GM19025 (cell line): ENCODE measurements at regions not wholly inside any gene's neighbourhood (a gene's known extent, or its start where the extent isn't known, plus 50 kb on each side); places are given as distances from the start of the nearest gene placed in this dataset.
"Not testable (repeated sequence)": the region's sequence is repeated elsewhere in the genome, so short reads cannot be mapped to it uniquely, and the experiment has no call there.

Source experiments
- ATAC-seq: cut with Tn5 transposase; IDR thresholded peaks from one replicate; pipeline ENCODE4 v1.9.1; 2021; ENCODE audit warnings: mild to moderate bottlenecking, low read depth, moderate library complexity; ENCODE audit not compliant: unreplicated experiment

GRCh38 chr5:117144086-117144485 is 569.5 kb upstream of the SEMA6A start:
- no peak for ATAC-seq

- ATAC-seq = no peak
These were observed 568.8 kb upstream of the SEMA6A start for GRCh38 chr5:117143406-117143805.

GRCh38 chr5:117138523-117138922 is 563.9 kb upstream of the SEMA6A start:
- no peak for ATAC-seq

GRCh38 chr5:117135851-117136250 is 561.2 kb upstream of the SEMA6A start:
- ATAC-seq = no peak

GRCh38 chr5:117133198-117133597 is 558.6 kb upstream of the SEMA6A start:
- ATAC-seq = no peak

GRCh38 chr5:117131876-117132275 is 557.3 kb upstream of the SEMA6A start:
- ATAC-seq = no peak

- peak; percentile 97 for ATAC-seq
These were observed 556.5 kb upstream of the SEMA6A start for GRCh38 chr5:117131048-117131679.

- no peak for ATAC-seq
These were observed 543.9 kb upstream of the SEMA6A start for GRCh38 chr5:117118499-117118898.

- not testable (repeated sequence) for ATAC-seq
These were observed 542.7 kb upstream of the SEMA6A start for GRCh38 chr5:117117314-117117713.

- no peak for ATAC-seq
These were observed 535.9 kb upstream of the SEMA6A start for GRCh38 chr5:117110548-117110947.

- ATAC-seq = no peak
These were observed 533.2 kb upstream of the SEMA6A start for GRCh38 chr5:117107859-117108258.

- ATAC-seq = no peak
These were observed 529.1 kb upstream of the SEMA6A start for GRCh38 chr5:117103703-117104102.

- no peak for ATAC-seq
These were observed 528.0 kb upstream of the SEMA6A start for GRCh38 chr5:117102591-117102990.

- ATAC-seq = no peak
These were observed 525.6 kb upstream of the SEMA6A start for GRCh38 chr5:117100176-117100575.

GRCh38 chr5:117098094-117098493 is 523.5 kb upstream of the SEMA6A start:
- no peak for ATAC-seq

GRCh38 chr5:117095346-117096332 is 521.0 kb upstream of the SEMA6A start:
- no peak for ATAC-seq

GRCh38 chr5:117094114-117094815 is 519.6 kb upstream of the SEMA6A start:
- no peak for ATAC-seq

GRCh38 chr5:117093653-117094052 is 519.0 kb upstream of the SEMA6A start:
- no peak for ATAC-seq

- ATAC-seq = no peak
These were observed 514.4 kb upstream of the SEMA6A start for GRCh38 chr5:117089001-117089400.

- ATAC-seq = no peak
These were observed 513.6 kb upstream of the SEMA6A start for GRCh38 chr5:117088176-117088575.

GRCh38 chr5:117084067-117084466 is 509.4 kb upstream of the SEMA6A start:
- ATAC-seq = no peak
